PC-9 (cell line): ENCODE measurements at regions not wholly inside any gene's neighbourhood (a gene's known extent, or its start where the extent isn't known, plus 50 kb on each side); places are given as distances from the start of the nearest gene placed in this dataset.

Source experiments
- CTCF ChIP-seq: fragments of 200-600 bp; sonication (generic); conservative IDR thresholded peaks from 2 replicates; pipeline ENCODE4 v1.6.1; 2017; ENCODE audit warnings: mixed run types, antibody characterized with exemption, mild to moderate bottlenecking, moderate library complexity
- EZH2 ChIP-seq: fragments of 200-600 bp; sonication (generic); IDR thresholded peaks from 2 replicates; pipeline ENCODE4 v1.8.0; 2017; ENCODE audit warnings: antibody characterized with exemption, low read depth

- no peak for TF ChIP-seq EZH2
- no peak for TF ChIP-seq CTCF
These were observed 141.0 kb downstream of the DKK1 start for GRCh38 chr10:52455098-52455497.
